Caco-2 (cell line): ENCODE measurements at regions not wholly inside any gene's neighbourhood (a gene's known extent, or its start where the extent isn't known, plus 50 kb on each side); places are given as distances from the start of the nearest gene placed in this dataset.

Experiments used
- BruUV-seq: library from RNA; stranded (reverse); fragments of 400-500 nt; replicated peaks from 2 replicates; lab custom pipeline; 2021; lab: Mats Ljungman, UMichigan
- CTCF ChIA-PET: fragments of 300-600 bp; sonication (Branson Sonifier 250); formaldehyde crosslinking; loops from one replicate; lab custom pipeline; 2022; ENCODE audit warnings: antibody characterized with exemption; lab: Charles Lee
- POLR2A ChIA-PET: fragments of 300-600 bp; sonication (Branson Sonifier 250); formaldehyde crosslinking; loops from one replicate; lab custom pipeline; 2022; ENCODE audit warnings: antibody characterized with exemption; lab: Charles Lee
- DNase-seq, 2 experiments: peaks; one replicate each; pipeline versions ENCODE4 v3.0.0 to v3.0.0-alpha.2; 2020 to 2022
- H3K27me3 ChIP-seq: replicated peaks from 2 replicates; pipeline ENCODE4 v1.6.0; 2011; ENCODE audit warnings: low read length; ENCODE audit not compliant: control insufficient read depth, insufficient read depth
- H3K36me3 ChIP-seq: 2 replicates; pipeline ENCODE4 v1.5.1; 2011; ENCODE audit warnings: low read length; ENCODE audit not compliant: control insufficient read depth, insufficient read depth
- H3K4me1 ChIP-seq: fragments of 250-450 bp; sonication (Bioruptor Pico); 2 replicates; pipeline ENCODE4 v1.5.1; 2020; ENCODE audit warnings: mild to moderate bottlenecking
- H3K4me3 ChIP-seq: 2 replicates; pipeline ENCODE4 v1.5.1; 2011; ENCODE audit warnings: low read depth, mild to moderate bottlenecking, control low read depth, low read length
- H3K9me3 ChIP-seq: fragments of 250-450 bp; sonication (Bioruptor Pico); 2 replicates; pipeline ENCODE4 v1.5.1; 2020; ENCODE audit warnings: mild to moderate bottlenecking, moderate library complexity
- H3K27ac Mint-ChIP-seq: one replicate; pipeline ENCODE4 v1.8.0; 2022; ENCODE audit warnings: mixed read lengths; ENCODE audit not compliant: unreplicated experiment
- H3K27me3 Mint-ChIP-seq: one replicate; pipeline ENCODE4 v1.8.0; 2022; ENCODE audit warnings: mixed read lengths; ENCODE audit not compliant: insufficient read depth, unreplicated experiment
- H3K36me3 Mint-ChIP-seq: one replicate; pipeline ENCODE4 v1.8.0; 2022; ENCODE audit warnings: mild to moderate bottlenecking, mixed read lengths; ENCODE audit not compliant: insufficient read depth, unreplicated experiment
- H3K4me1 Mint-ChIP-seq: one replicate; pipeline ENCODE4 v1.8.0; 2022; ENCODE audit warnings: low read depth, mixed read lengths; ENCODE audit not compliant: unreplicated experiment
- H3K4me3 Mint-ChIP-seq: one replicate; pipeline ENCODE4 v1.8.0; 2022; ENCODE audit warnings: mild to moderate bottlenecking, moderate library complexity, mixed read lengths; ENCODE audit not compliant: unreplicated experiment
- H3K9me3 Mint-ChIP-seq: one replicate; pipeline ENCODE4 v1.8.0; 2022; ENCODE audit warnings: mixed read lengths; ENCODE audit not compliant: unreplicated experiment
- intact Hi-C: fragments of 100-400 bp; cut with micrococcal nuclease; formaldehyde crosslinking; loops from one replicate; pipeline ENCODE4 v1.10.0; 2022; ENCODE audit not compliant: unreplicated experiment
- TF ChIP-seq, protein P1 (sequence below), 2 experiments: fragments of 200-600 bp in 1 of 2; IDR thresholded peaks; 1 replicate in 1 of 2; 2 replicates in 1 of 2; pipeline versions ENCODE4 v1.5.1 to v1.8.0; 2011 to 2022; ENCODE audit warnings: antibody characterized with exemption in 1 of 2, control low read depth in 1 of 2, inconsistent platforms in 1 of 2, low read depth in 1 of 2, low read length in 1 of 2, mild to moderate bottlenecking in 1 of 2, moderate library complexity in 1 of 2; ENCODE audit not compliant: insufficient read depth in 1 of 2, severe bottlenecking in 1 of 2, unreplicated experiment in 1 of 2

DNA sequence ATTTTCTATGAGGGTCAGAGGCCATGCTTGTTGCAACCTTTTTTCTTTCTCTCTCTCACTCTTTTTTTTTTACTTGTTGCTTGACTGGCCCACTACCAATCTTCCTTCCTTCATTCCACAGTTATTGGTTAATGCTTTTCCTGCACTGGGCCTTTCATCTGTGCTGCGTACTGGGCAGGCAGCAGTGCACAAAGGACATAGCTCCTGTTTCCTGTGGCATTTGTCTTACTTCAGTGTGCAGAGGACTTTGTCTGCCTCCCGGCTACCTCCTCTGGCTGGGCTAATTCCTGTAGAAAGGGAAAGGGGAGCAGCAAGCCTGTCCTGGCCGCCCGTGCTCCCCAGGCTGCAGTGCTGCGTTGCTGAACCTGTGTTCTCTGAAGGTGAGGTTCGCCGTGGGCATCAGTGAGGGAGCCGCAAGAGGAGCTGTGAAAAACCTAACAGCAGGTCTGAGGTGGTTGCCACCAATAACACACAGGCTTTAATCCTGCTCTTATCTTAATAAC, 93.7 kb upstream of the RGMA start:
- DNase-seq = no peak
- Mint-ChIP-seq H3K4me3 (no peak overlapping the region), H3K36me3 (no peaks in the 10 kb centered on the region), H3K27me3 (no peaks in the 10 kb centered on the region), H3K27ac (no peak overlapping the region), H3K4me1 (peaks cover 8% of the 10 kb centered on the region), H3K9me3 (no peaks in the 10 kb centered on the region)
- CTCF ChIA-PET = no interaction called here
- no TSS peak for BruUV-seq
- POLR2A ChIA-PET = no interaction called here
- H3K36me3 ChIP-seq = no peaks in the 10 kb centered on the region
- intact Hi-C loops = no loop called here
- TF ChIP-seq, protein P1, sequence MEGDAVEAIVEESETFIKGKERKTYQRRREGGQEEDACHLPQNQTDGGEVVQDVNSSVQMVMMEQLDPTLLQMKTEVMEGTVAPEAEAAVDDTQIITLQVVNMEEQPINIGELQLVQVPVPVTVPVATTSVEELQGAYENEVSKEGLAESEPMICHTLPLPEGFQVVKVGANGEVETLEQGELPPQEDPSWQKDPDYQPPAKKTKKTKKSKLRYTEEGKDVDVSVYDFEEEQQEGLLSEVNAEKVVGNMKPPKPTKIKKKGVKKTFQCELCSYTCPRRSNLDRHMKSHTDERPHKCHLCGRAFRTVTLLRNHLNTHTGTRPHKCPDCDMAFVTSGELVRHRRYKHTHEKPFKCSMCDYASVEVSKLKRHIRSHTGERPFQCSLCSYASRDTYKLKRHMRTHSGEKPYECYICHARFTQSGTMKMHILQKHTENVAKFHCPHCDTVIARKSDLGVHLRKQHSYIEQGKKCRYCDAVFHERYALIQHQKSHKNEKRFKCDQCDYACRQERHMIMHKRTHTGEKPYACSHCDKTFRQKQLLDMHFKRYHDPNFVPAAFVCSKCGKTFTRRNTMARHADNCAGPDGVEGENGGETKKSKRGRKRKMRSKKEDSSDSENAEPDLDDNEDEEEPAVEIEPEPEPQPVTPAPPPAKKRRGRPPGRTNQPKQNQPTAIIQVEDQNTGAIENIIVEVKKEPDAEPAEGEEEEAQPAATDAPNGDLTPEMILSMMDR (IDR thresholded peaks at IDR 0.05; ENCODE audit: insufficient read depth in 1 of 2, low read depth in 1 of 2, low read length in 1 of 2, severe bottlenecking in 1 of 2, unreplicated experiment in 1 of 2) = no peak
- H3K9me3 ChIP-seq = no peaks in the 10 kb centered on the region
- H3K27me3 ChIP-seq = no peaks in the 10 kb centered on the region; the same call in 1 of the 2 replicates
- H3K4me1 ChIP-seq = no peaks in the 10 kb centered on the region
- H3K4me3 ChIP-seq = no peak overlapping the region

DNA sequence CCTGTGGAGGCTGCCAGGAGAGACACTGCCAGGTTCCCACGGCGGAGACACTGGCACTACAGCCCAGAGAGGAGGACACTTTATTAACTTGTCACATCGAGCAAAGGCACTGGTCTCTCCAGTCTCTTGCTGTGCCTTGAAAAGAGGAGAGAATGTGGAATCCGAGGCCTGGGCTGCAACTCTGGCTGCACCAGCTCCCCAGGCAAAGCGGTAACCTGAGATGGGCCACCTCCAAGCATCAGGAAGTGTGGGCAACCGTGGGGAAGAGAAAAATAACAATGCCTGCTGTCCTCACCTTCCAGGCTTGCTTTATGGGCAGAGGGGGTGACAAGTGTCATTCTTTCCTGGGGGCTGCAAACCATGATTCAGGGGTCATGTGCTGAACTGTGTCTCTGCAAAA, 91.6 kb upstream of the RGMA start:
- CTCF ChIA-PET = no interaction called here

DNA sequence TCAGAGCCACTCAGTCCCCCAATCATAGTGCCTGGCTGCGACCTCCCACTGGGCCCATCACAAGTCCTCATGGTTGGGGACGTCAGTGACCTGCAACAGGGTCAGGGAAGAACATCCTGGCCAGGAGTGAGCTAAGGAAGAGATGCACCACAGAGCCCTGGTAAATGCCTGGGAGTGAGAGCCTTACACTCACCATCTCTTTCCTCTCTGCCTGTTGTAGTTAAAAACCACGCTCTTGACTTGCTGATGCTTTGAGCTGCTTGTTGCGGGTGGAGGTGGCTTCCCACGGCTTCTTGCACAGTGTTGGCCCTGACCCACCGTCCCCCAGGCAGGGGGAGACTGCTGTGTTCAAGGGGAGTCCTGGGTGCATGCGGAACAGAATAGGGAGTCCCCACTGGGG, 91.1 kb upstream of the RGMA start:
- H3K4me3 Mint-ChIP-seq = no peak overlapping the region
- no peak overlapping the region for H3K4me3 ChIP-seq
- no peaks in the 10 kb centered on the region for H3K9me3 ChIP-seq
- H3K27ac Mint-ChIP-seq = no peak overlapping the region
- TF ChIP-seq, protein P1 (IDR thresholded peaks at IDR 0.05; ENCODE audit: insufficient read depth in 1 of 2, low read depth in 1 of 2, low read length in 1 of 2, severe bottlenecking in 1 of 2, unreplicated experiment in 1 of 2) = no peak
- no peaks in the 10 kb centered on the region; the same call in 1 of the 2 replicates for H3K27me3 ChIP-seq
- intact Hi-C loops = no loop called here
- ChIA-PET CTCF (no interaction called here), POLR2A (no interaction called here)
- BruUV-seq = no TSS peak
- no peaks in the 10 kb centered on the region for H3K36me3 ChIP-seq
- H3K4me1 ChIP-seq = no peaks in the 10 kb centered on the region
- no peaks in the 10 kb centered on the region for H3K36me3 Mint-ChIP-seq
- no peaks in the 10 kb centered on the region for H3K27me3 Mint-ChIP-seq
- H3K9me3 Mint-ChIP-seq = no peaks in the 10 kb centered on the region
- DNase-seq = no peak
- peaks cover under 1% of the 10 kb centered on the region for H3K4me1 Mint-ChIP-seq

More for the DNA sequence above, 91.6 kb upstream of the RGMA start:
- no peaks in the 10 kb centered on the region for H3K27me3 Mint-ChIP-seq
- POLR2A ChIA-PET = no interaction called here
- no peak overlapping the region for H3K27ac Mint-ChIP-seq
- H3K4me1 Mint-ChIP-seq = peaks cover 6% of the 10 kb centered on the region
- no peaks in the 10 kb centered on the region for H3K9me3 ChIP-seq
- no peaks in the 10 kb centered on the region; the same call in 1 of the 2 replicates for H3K27me3 ChIP-seq
- no TSS peak for BruUV-seq
- intact Hi-C loops = no loop called here
- TF ChIP-seq, protein P1 (IDR thresholded peaks at IDR 0.05; ENCODE audit: insufficient read depth in 1 of 2, low read depth in 1 of 2, low read length in 1 of 2, severe bottlenecking in 1 of 2, unreplicated experiment in 1 of 2) = no peak
- H3K36me3 ChIP-seq = no peaks in the 10 kb centered on the region
- H3K36me3 Mint-ChIP-seq = no peaks in the 10 kb centered on the region
- no peak for DNase-seq
- H3K9me3 Mint-ChIP-seq = no peaks in the 10 kb centered on the region
- H3K4me1 ChIP-seq = no peaks in the 10 kb centered on the region
- no peak overlapping the region for H3K4me3 ChIP-seq
- H3K4me3 Mint-ChIP-seq = no peak overlapping the region
